ENCODE measurements at regions not wholly inside any gene's neighbourhood (a gene's known extent, or its start where the extent isn't known, plus 50 kb on each side); places are given as distances from the start of the nearest gene placed in this dataset.

- POLR2A ChIA-PET (ENCODE audit: low non-redundant PET): no interaction called here
- H3K27ac ChIP-seq: no peak overlapping the region
These were observed 591.2 kb downstream of the PPP4R3C start for GRCh38 chrX:26871967-26872366.

GRCh38 chrX:26851981-26852380 lies 611.2 kb downstream of the PPP4R3C start:
- CTCF ChIA-PET: interaction anchor here (0.7 kb wide), 2 partner anchors 334 to 550 kb away, joined by 3 to 4 read pairs; no protein-coding TSS in a partner anchor

More at GRCh38 chrX:26871967-26872366, 591.2 kb downstream of the PPP4R3C start:
- DNase-seq (ENCODE audit: low spot score): no peak
- CTCF ChIA-PET: no interaction called here
- no peak for TF ChIP-seq CTCF (conservative IDR thresholded peaks at IDR 0.05; ENCODE audit: low read depth)

GRCh38 chrX:26848511-26848910 lies 614.6 kb downstream of the PPP4R3C start:
- DNase-seq (ENCODE audit: low spot score): no peak
- POLR2A ChIA-PET (ENCODE audit: low non-redundant PET): no interaction called here
- TF ChIP-seq CTCF (conservative IDR thresholded peaks at IDR 0.05; ENCODE audit: low read depth): no peak
- no peak overlapping the region for H3K27ac ChIP-seq
- CTCF ChIA-PET: no interaction called here

More at GRCh38 chrX:26851981-26852380, 611.2 kb downstream of the PPP4R3C start:
- POLR2A ChIA-PET (ENCODE audit: low non-redundant PET): no interaction called here
- no peak overlapping the region for H3K27ac ChIP-seq
- no peak for TF ChIP-seq CTCF (conservative IDR thresholded peaks at IDR 0.05; ENCODE audit: low read depth)
- DNase-seq (ENCODE audit: low spot score): no peak

- no peak for DNase-seq (ENCODE audit: low spot score)
- H3K27ac ChIP-seq: no peak overlapping the region
- POLR2A ChIA-PET (ENCODE audit: low non-redundant PET): no interaction called here
- TF ChIP-seq CTCF (conservative IDR thresholded peaks at IDR 0.05; ENCODE audit: low read depth): no peak
- CTCF ChIA-PET: no interaction called here
These were observed 618.1 kb downstream of the PPP4R3C start for GRCh38 chrX:26845056-26845455.

GRCh38 chrX:26822448-26822847 lies 606.5 kb downstream of the MAGEB5 start:
- DNase-seq (ENCODE audit: low spot score): no peak
- H3K27ac ChIP-seq: no peak overlapping the region
- POLR2A ChIA-PET (ENCODE audit: low non-redundant PET): no interaction called here
- CTCF ChIA-PET: no interaction called here
- no peak for TF ChIP-seq CTCF (conservative IDR thresholded peaks at IDR 0.05; ENCODE audit: low read depth)

GRCh38 chrX:26789751-26790150 lies 573.8 kb downstream of the MAGEB5 start:
- H3K27ac ChIP-seq: no peak overlapping the region
- TF ChIP-seq CTCF (conservative IDR thresholded peaks at IDR 0.05; ENCODE audit: low read depth): no peak
- DNase-seq (ENCODE audit: low spot score): no peak
- ChIA-PET POLR2A (ENCODE audit: low non-redundant PET) (no interaction called here), CTCF (no interaction called here)

Measured in RWPE1 (cell line).